ENCODE measurements at regions not wholly inside any gene's neighbourhood (a gene's known extent, or its start where the extent isn't known, plus 50 kb on each side); places are given as distances from the start of the nearest gene placed in this dataset.

- no peak for TF ChIP-seq CTCF (IDR thresholded peaks at IDR 0.05)
- no peak for TF ChIP-seq POLR2A (IDR thresholded peaks at IDR 0.05)
These were observed 176.6 kb upstream of the TYRP1 start for GRCh38 chr9:12516573-12516972.
